ENCODE measurements at regions not wholly inside any gene's neighbourhood (a gene's known extent, or its start where the extent isn't known, plus 50 kb on each side); places are given as distances from the start of the nearest gene placed in this dataset.

DNA sequence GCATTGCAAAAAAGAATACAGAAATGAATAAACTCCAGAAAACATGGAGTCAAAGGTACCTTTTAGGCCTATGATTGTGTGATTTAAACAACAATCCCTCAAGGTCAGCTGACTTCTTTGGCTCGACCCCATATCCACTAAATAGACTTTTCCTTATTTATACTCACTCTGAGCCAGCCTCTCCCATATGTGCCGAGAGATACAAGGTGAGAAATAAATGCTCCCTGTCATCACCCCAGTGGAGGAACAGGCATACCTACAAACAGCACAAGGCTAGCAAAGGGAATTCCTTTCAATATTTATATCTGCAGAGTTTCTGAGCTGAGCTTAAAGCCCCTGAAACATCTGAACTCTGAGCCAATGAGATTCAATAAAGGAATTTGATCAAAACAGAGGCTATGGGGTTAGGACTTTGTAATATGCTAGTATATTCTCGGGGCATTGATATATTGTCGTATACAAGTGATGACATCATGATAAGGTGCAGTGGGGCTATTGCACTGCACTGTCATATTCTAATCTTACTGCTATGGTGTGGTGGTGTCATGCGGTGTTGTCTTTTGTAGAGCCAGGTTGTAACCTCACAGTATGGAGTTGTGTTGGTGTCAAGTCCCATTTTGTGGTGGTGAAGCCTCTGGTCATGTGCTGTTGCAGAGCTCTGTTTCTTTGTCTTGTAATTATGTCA is 56.0 kb upstream of the GALNT18 start:
- TF ChIP-seq, protein P1, sequence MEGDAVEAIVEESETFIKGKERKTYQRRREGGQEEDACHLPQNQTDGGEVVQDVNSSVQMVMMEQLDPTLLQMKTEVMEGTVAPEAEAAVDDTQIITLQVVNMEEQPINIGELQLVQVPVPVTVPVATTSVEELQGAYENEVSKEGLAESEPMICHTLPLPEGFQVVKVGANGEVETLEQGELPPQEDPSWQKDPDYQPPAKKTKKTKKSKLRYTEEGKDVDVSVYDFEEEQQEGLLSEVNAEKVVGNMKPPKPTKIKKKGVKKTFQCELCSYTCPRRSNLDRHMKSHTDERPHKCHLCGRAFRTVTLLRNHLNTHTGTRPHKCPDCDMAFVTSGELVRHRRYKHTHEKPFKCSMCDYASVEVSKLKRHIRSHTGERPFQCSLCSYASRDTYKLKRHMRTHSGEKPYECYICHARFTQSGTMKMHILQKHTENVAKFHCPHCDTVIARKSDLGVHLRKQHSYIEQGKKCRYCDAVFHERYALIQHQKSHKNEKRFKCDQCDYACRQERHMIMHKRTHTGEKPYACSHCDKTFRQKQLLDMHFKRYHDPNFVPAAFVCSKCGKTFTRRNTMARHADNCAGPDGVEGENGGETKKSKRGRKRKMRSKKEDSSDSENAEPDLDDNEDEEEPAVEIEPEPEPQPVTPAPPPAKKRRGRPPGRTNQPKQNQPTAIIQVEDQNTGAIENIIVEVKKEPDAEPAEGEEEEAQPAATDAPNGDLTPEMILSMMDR (optimal IDR thresholded peaks at IDR 0.05 in 1 of 3, IDR thresholded peaks at IDR 0.05 in 1 of 3, conservative IDR thresholded peaks at IDR 0.05 in 1 of 3; ENCODE audit: extremely low read depth in 1 of 3, insufficient read depth in 2 of 3, low read length in 3 of 3) = no peak
- TF ChIP-seq EZH2 (IDR thresholded peaks at IDR 0.05; ENCODE audit: low read length) = no peak
